H9 (cell line): ENCODE measurements at regions not wholly inside any gene's neighbourhood (a gene's known extent, or its start where the extent isn't known, plus 50 kb on each side); places are given as distances from the start of the nearest gene placed in this dataset.
"Not testable (repeated sequence)": the region's sequence is repeated elsewhere in the genome, so short reads cannot be mapped to it uniquely, and the experiment has no call there.

ENCODE experiments used
- DNase-seq: peaks from one replicate; pipeline ENCODE4 v3.0.0-alpha.2; 2017
- H2AFZ ChIP-seq: one replicate; pipeline ENCODE4 v1.6.1; 2013; ENCODE audit warnings: mild to moderate bottlenecking, low read length, control low read depth, moderate library complexity
- H2AK5ac ChIP-seq: 2 replicates; pipeline ENCODE4 v1.6.1; 2013; ENCODE audit warnings: low read length, control low read depth, mixed read lengths; ENCODE audit not compliant: insufficient read length
- H2BK120ac ChIP-seq: one replicate; pipeline ENCODE4 v1.6.1; 2013; ENCODE audit warnings: low read depth, mild to moderate bottlenecking, low read length, control low read depth, inconsistent platforms; ENCODE audit not compliant: poor library complexity, severe bottlenecking
- H2BK12ac ChIP-seq: 2 replicates; pipeline ENCODE4 v1.6.1; 2013; ENCODE audit warnings: low read length, control low read depth, mixed read lengths, low read depth; ENCODE audit not compliant: insufficient read length
- H2BK15ac ChIP-seq: 2 replicates; pipeline ENCODE4 v1.6.1; 2013; ENCODE audit warnings: low read depth, low read length, control low read depth
- H2BK20ac ChIP-seq: one replicate; pipeline ENCODE4 v1.6.1; 2013; ENCODE audit warnings: low read depth, mild to moderate bottlenecking, low read length, control low read depth, inconsistent platforms; ENCODE audit not compliant: poor library complexity, severe bottlenecking
- H2BK5ac ChIP-seq: 2 replicates; pipeline ENCODE4 v1.6.1; 2013; ENCODE audit warnings: low read length, control low read depth, mixed read lengths; ENCODE audit not compliant: insufficient read length
- H3K14ac ChIP-seq: 2 replicates; pipeline ENCODE4 v1.6.1; 2013; ENCODE audit warnings: low read length, control low read depth; ENCODE audit not compliant: insufficient read depth
- H3K18ac ChIP-seq: 2 replicates; pipeline ENCODE4 v1.6.1; 2013; ENCODE audit warnings: low read depth, mild to moderate bottlenecking, mixed read lengths, low read length, control low read depth; ENCODE audit not compliant: insufficient read length
- H3K23ac ChIP-seq: 2 replicates; pipeline ENCODE4 v1.6.1; 2013; ENCODE audit warnings: low read length, control low read depth, mixed read lengths, low read depth; ENCODE audit not compliant: insufficient read length
- H3K23me2 ChIP-seq: 2 replicates; pipeline ENCODE4 v1.6.1; 2013; ENCODE audit warnings: low read depth, mild to moderate bottlenecking, mixed read lengths, low read length, control low read depth; ENCODE audit not compliant: insufficient read length, poor library complexity, severe bottlenecking
- H3K27ac ChIP-seq: 2 replicates; pipeline ENCODE4 v1.5.1; 2013; ENCODE audit warnings: low read length, control low read depth, mixed read lengths, low read depth; ENCODE audit not compliant: insufficient read length
- H3K27me3 ChIP-seq: 2 replicates; pipeline ENCODE4 v1.6.1; 2013; ENCODE audit warnings: low read length, control low read depth, inconsistent platforms; ENCODE audit not compliant: insufficient read depth
- H3K4ac ChIP-seq: 2 replicates; pipeline ENCODE4 v1.6.1; 2013; ENCODE audit warnings: low read depth, mild to moderate bottlenecking, control low read depth, inconsistent platforms, low read length, moderate library complexity
- H3K4me1 ChIP-seq: 2 replicates; pipeline ENCODE4 v1.6.1; 2013; ENCODE audit warnings: low read length, control low read depth, inconsistent platforms; ENCODE audit not compliant: insufficient read depth
- H3K4me2 ChIP-seq: 2 replicates; pipeline ENCODE4 v1.6.1; 2013; ENCODE audit warnings: low read length, control low read depth, mixed read lengths; ENCODE audit not compliant: insufficient read length, insufficient read depth
- H3K56ac ChIP-seq: 2 replicates; pipeline ENCODE4 v1.6.1; 2013; ENCODE audit warnings: low read depth, mild to moderate bottlenecking, mixed read lengths, low read length, control low read depth; ENCODE audit not compliant: insufficient read length
- H3K79me1 ChIP-seq: 2 replicates; pipeline ENCODE4 v1.6.1; 2013; ENCODE audit warnings: low read depth, mild to moderate bottlenecking, moderate library complexity, low read length, control low read depth, inconsistent platforms; ENCODE audit not compliant: insufficient read depth, poor library complexity, severe bottlenecking
- H3K79me2 ChIP-seq: 2 replicates; pipeline ENCODE4 v1.6.1; 2013; ENCODE audit warnings: low read length, control low read depth, inconsistent platforms; ENCODE audit not compliant: insufficient read depth
- H3K9ac ChIP-seq: 2 replicates; pipeline ENCODE4 v1.6.1; 2013; ENCODE audit warnings: low read length, control low read depth, mixed read lengths; ENCODE audit not compliant: insufficient read length; ENCODE audit errors: extremely low read depth
- H3K9me3 ChIP-seq: one replicate; pipeline ENCODE4 v1.6.1; 2013; ENCODE audit warnings: low read depth, low read length, inconsistent platforms; ENCODE audit not compliant: control insufficient read depth
- H3T11ph ChIP-seq: one replicate; pipeline ENCODE4 v1.6.1; 2013; ENCODE audit warnings: mild to moderate bottlenecking, low read length, control low read depth, inconsistent platforms
- H4K20me1 ChIP-seq: one replicate; pipeline ENCODE4 v1.6.1; 2013; ENCODE audit not compliant: control insufficient read depth, insufficient read length, insufficient read depth
- H4K5ac ChIP-seq: 2 replicates; pipeline ENCODE4 v1.6.1; 2013; ENCODE audit warnings: low read depth, mild to moderate bottlenecking, mixed read lengths, low read length, control low read depth; ENCODE audit not compliant: insufficient read length
- H4K8ac ChIP-seq: replicated peaks from 2 replicates; pipeline ENCODE4 v1.6.1; 2013; ENCODE audit warnings: low read length, control low read depth, mixed read lengths, low read depth; ENCODE audit not compliant: insufficient read length
- H4K91ac ChIP-seq: 2 replicates; pipeline ENCODE4 v1.6.1; 2013; ENCODE audit warnings: low read depth, mild to moderate bottlenecking, moderate library complexity, mixed read lengths, low read length, control low read depth; ENCODE audit not compliant: insufficient read length
- H3K27ac Mint-ChIP-seq, 3 experiments: 2 replicates in 2 of 3; 3 replicates in 1 of 3; pipeline ENCODE4 v1.8.0; 2020 to 2021; ENCODE audit warnings: mixed read lengths in 3 of 3, mild to moderate bottlenecking in 1 of 3, moderate library complexity in 1 of 3
- H3K27me3 Mint-ChIP-seq: 2 replicates; pipeline ENCODE4 v1.8.0; 2021; ENCODE audit warnings: low read depth, mild to moderate bottlenecking, moderate library complexity, mixed read lengths
- H3K36me3 Mint-ChIP-seq, 3 experiments: 2 replicates in 2 of 3; 3 replicates in 1 of 3; pipeline ENCODE4 v1.8.0; 2020 to 2021; ENCODE audit warnings: low read depth in 3 of 3, mixed read lengths in 3 of 3; ENCODE audit not compliant: insufficient read depth in 1 of 3
- H3K4me1 Mint-ChIP-seq, 2 experiments: 2 replicates each; pipeline ENCODE4 v1.8.0; 2020; ENCODE audit warnings: mixed read lengths in 2 of 2
- H3K4me3 Mint-ChIP-seq, 2 experiments: 2 replicates in 1 of 2; 3 replicates in 1 of 2; pipeline ENCODE4 v1.8.0; 2020 to 2021; ENCODE audit warnings: mild to moderate bottlenecking in 2 of 2, mixed read lengths in 2 of 2, moderate library complexity in 1 of 2
- H3K9me3 Mint-ChIP-seq, 2 experiments: 2 replicates in 1 of 2; 3 replicates in 1 of 2; pipeline ENCODE4 v1.8.0; 2020; ENCODE audit warnings: mild to moderate bottlenecking in 2 of 2, mixed read lengths in 2 of 2, moderate library complexity in 1 of 2
- WGBS: extraction: QIAGEN DNeasy Blood & Tissue Kit; methylation state at CpG from one replicate; pipeline ENCODE4 v1.1.7; 2013; ENCODE audit warnings: missing lambda C conversion rate, low lambda C conversion rate, mixed read lengths; ENCODE audit not compliant: insufficient read length; ENCODE audit errors: extremely low coverage; 5-methylcytosine and 5-hydroxymethylcytosine counted together
- TF ChIP-seq, protein P1 (sequence below): fragments of 200-600 bp; sonication (generic); conservative IDR thresholded peaks from 3 replicates; pipeline ENCODE4 v1.8.0; 2021; ENCODE audit warnings: antibody characterized with exemption, mild to moderate bottlenecking

DNA sequence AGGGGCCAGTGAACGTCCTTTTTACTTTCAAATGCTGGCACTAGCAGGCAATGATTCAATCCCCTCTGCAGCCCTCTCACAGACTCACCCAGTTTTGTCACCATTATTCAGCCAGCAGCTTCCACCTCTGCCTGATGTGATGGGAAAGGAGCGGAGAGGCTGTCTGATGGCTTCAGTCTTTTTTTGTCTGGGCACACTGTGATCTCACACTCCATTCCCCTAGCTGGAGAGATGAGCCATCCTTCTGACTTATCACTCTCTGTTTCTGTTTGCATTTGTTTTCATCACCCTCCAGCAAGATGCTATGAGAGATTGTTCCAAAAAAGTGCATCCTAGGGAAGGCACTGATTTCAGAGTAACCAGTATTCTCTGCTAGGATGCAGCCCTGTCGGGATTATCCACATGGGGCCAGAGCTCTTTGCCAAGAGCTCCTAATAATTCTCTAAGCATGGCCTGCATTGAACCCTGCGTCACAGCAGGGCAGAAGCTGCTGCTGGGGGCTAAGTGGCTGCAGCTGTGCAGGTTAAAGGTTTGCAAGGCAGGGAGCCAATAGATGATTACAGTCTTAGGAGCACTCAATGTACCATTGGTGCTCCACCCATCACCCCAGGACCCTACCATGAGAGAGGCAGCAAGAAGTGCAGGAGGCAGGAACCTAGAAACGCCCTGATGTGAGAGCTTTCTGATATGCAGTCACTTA is 236.1 kb upstream of the C16orf82 start:
- H2BK120ac ChIP-seq: no peak overlapping the region
- no CpG with 5 or more reads among the region's 5 CpGs for WGBS
- no peak overlapping the region for H3T11ph ChIP-seq
- no peak overlapping the region for H3K27ac ChIP-seq
- DNase-seq: no peak
- H3K4ac ChIP-seq: no peak overlapping the region
- no peak overlapping the region for H3K14ac ChIP-seq
- no peak overlapping the region for H3K18ac ChIP-seq
- peaks cover 2 to 13% of the 10 kb centered on the region in 2 experiments; a peak in 3 of 4 replicates for H3K4me1 Mint-ChIP-seq
- H2BK12ac ChIP-seq: no peak overlapping the region
- no peaks in the 10 kb centered on the region for H3K79me2 ChIP-seq
- no peak overlapping the region for H3K4me3 Mint-ChIP-seq
- no peaks in the 10 kb centered on the region for H3K27me3 ChIP-seq
- H2BK15ac ChIP-seq: no peak overlapping the region
- H3K9ac ChIP-seq: no peak overlapping the region
- no peak overlapping the region for H3K56ac ChIP-seq
- no peak overlapping the region for H4K8ac ChIP-seq
- H3K27ac Mint-ChIP-seq: no peak overlapping the region; a peak in 1 of 7 replicates
- H4K20me1 ChIP-seq: no peaks in the 10 kb centered on the region
- no peaks in the 10 kb centered on the region for H3K9me3 ChIP-seq
- no peak overlapping the region for H3K4me2 ChIP-seq
- H3K4me1 ChIP-seq: no peaks in the 10 kb centered on the region
- no peak overlapping the region for H2BK20ac ChIP-seq
- H2AK5ac ChIP-seq: no peak overlapping the region
- peaks cover 20% of the 10 kb centered on the region for H3K27me3 Mint-ChIP-seq
- H2AFZ ChIP-seq: no peak overlapping the region
- H2BK5ac ChIP-seq: no peak overlapping the region
- H3K23ac ChIP-seq: no peak overlapping the region
- no peaks in the 10 kb centered on the region for H3K23me2 ChIP-seq
- H3K9me3 Mint-ChIP-seq: peaks cover 13 to 19% of the 10 kb centered on the region in 2 experiments; a peak in 4 of 5 replicates
- peaks cover 0 to 4% (median 1%) of the 10 kb centered on the region in 3 experiments; a peak in 3 of 7 replicates for H3K36me3 Mint-ChIP-seq
- H4K91ac ChIP-seq: no peak overlapping the region
- TF ChIP-seq, protein P1, sequence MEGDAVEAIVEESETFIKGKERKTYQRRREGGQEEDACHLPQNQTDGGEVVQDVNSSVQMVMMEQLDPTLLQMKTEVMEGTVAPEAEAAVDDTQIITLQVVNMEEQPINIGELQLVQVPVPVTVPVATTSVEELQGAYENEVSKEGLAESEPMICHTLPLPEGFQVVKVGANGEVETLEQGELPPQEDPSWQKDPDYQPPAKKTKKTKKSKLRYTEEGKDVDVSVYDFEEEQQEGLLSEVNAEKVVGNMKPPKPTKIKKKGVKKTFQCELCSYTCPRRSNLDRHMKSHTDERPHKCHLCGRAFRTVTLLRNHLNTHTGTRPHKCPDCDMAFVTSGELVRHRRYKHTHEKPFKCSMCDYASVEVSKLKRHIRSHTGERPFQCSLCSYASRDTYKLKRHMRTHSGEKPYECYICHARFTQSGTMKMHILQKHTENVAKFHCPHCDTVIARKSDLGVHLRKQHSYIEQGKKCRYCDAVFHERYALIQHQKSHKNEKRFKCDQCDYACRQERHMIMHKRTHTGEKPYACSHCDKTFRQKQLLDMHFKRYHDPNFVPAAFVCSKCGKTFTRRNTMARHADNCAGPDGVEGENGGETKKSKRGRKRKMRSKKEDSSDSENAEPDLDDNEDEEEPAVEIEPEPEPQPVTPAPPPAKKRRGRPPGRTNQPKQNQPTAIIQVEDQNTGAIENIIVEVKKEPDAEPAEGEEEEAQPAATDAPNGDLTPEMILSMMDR: no peak
- no peaks in the 10 kb centered on the region for H3K79me1 ChIP-seq
- no peak overlapping the region for H4K5ac ChIP-seq

DNA sequence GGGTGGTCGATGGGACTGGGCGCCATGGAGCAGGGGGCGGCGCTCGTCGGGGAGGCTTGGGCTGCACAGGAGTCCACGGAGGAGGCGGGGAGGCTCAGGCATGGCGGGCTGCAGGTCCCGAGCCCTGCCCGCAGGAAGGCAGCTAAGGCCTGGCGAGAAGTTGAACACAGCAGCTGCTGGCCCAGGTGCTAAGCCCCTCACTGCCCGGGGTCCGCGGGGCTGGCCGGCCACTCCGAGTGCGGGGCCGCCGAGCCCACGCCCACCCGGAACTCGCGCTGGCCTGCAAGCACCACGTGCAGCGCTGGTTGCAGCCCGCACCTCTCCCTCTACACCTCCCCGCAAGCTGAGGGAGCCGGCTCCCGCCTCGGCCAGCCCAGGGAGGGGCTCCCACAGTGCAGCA is 230.6 kb upstream of the C16orf82 start:
- not testable (repeated sequence) for H3K79me1 ChIP-seq, H3K4ac ChIP-seq, H3K79me2 ChIP-seq, H2AK5ac ChIP-seq, H3K4me1 Mint-ChIP-seq, H2BK20ac ChIP-seq, H2BK12ac ChIP-seq, H3T11ph ChIP-seq, H3K4me2 ChIP-seq, H3K18ac ChIP-seq, H3K9ac ChIP-seq, H2BK120ac ChIP-seq, H3K23ac ChIP-seq, H3K9me3 ChIP-seq, H3K14ac ChIP-seq, H4K8ac ChIP-seq, H4K5ac ChIP-seq, H2BK15ac ChIP-seq, H4K91ac ChIP-seq, H2AFZ ChIP-seq, H3K56ac ChIP-seq, H3K27ac ChIP-seq, H3K36me3 Mint-ChIP-seq, H4K20me1 ChIP-seq, H2BK5ac ChIP-seq, H3K23me2 ChIP-seq, H3K4me1 ChIP-seq, DNase-seq, H3K27ac Mint-ChIP-seq, H3K27me3 ChIP-seq, H3K4me3 Mint-ChIP-seq
- WGBS: no CpG with 5 or more reads among the region's 31 CpGs
- Mint-ChIP-seq H3K9me3 (peaks cover 28 to 30% of the 10 kb centered on the region in 2 experiments; a peak in 4 of 5 replicates), H3K27me3 (peaks cover 14% of the 10 kb centered on the region)
